GM19023 (cell line): ENCODE measurements at regions not wholly inside any gene's neighbourhood (a gene's known extent, or its start where the extent isn't known, plus 50 kb on each side); places are given as distances from the start of the nearest gene placed in this dataset.

Experiments used
- ATAC-seq: cut with Tn5 transposase; IDR thresholded peaks from one replicate; pipeline ENCODE4 v1.9.1; 2021; ENCODE audit warnings: mild to moderate bottlenecking, moderate library complexity; ENCODE audit not compliant: unreplicated experiment

DNA sequence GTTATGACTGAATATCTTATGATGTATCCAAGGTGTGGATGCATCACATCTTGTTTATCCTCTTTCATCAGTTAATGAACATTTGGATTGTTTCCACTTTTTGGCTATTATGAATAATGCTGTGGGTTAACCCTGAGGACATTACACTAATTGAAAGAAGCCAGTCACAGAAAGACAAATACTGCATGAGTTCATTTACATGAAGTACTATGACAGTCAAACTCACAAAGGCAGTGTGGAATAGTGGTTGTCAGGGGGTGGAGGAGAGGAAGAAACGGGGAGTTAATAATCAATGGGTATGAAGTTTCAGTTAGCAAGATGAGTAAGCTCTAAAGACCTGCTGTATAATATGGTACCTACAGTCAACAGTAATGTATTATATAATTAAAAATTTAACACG lies 409.4 kb upstream of the CTNND2 start:
- peak; percentile 80 for ATAC-seq

DNA sequence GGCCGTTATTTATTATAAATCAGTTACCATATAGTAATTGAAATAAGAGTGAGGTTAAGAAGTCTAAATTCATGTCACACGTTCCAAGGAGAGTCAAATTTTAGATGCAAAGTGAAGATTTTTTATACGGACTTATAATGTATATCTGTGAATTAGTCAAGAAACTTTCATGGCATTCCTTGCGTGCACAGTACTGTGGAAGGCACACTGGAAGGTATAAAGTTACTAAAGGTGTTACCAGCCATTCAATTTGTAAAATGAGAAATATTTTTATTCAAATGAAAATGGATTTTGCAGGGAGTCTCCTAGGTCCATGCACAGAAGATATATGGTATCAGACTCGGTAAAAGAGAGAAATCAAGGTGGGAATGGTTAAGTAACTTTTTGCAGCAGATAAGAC lies 408.1 kb upstream of the CTNND2 start:
- ATAC-seq = no peak

DNA sequence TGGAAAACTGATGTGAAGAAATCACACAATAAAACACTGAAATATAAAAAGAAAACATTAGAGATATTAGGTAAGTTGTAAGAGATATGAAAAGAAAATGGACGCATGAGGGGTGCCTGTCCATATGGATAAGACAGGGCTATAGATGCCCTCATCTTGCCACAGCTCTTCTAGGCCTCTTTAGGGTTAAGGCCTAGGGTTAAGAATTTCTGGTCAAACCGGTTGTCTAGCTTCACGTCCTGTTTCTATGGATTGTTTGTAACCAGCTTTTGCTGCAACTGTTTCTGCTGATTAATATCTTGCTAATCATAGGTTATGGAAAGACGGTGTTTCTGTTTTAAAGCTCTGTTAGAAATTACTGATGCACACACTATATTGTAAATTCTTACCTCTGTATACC lies 389.9 kb upstream of the CTNND2 start:
- no peak for ATAC-seq

DNA sequence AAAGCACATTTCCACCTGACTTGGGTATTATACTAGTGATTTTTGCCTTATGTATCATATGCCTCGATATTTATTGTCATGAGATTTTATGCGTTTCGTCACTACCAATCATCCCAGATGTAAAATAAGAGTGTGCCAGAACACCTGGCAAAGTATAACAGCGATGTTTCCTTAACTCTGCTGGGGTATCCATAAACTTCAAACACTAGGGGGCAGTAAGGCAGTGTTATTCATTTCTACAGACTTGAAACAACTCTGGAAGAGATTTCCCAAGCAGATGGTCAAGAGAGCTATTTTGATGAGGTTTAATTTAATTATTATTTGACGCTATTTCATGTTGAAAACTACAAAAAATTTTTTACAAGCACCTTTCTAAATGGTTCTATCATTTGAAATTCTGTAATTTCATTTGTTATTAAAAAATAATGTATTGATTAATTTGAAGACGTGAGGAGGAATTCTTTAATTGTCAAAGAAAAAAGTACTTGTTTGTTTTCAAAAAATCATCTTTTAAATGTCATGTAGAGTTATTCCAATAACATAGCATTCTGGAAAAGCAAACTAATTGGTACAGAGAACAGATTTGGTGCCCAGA lies 388.5 kb upstream of the CTNND2 start:
- ATAC-seq = no peak

DNA sequence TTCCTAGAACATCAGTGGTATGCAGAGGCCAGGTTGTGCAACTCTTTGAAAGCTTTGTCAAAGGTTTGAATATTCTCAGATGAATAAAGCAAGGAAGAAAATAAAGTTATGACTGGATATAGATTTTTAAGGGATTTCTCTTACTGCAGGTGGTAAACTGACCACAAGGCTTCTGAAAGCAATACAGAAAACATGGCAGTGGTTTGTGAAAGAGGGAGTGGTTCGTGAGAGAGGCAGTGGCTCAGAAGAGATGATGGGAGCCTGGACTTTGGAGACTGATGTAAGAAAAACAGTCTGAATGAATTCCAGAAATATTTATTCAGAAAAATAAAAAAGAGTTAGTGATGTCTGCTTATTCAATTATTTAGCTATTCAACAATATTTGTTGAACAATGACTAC lies 380.4 kb upstream of the CTNND2 start:
- ATAC-seq = no peak

DNA sequence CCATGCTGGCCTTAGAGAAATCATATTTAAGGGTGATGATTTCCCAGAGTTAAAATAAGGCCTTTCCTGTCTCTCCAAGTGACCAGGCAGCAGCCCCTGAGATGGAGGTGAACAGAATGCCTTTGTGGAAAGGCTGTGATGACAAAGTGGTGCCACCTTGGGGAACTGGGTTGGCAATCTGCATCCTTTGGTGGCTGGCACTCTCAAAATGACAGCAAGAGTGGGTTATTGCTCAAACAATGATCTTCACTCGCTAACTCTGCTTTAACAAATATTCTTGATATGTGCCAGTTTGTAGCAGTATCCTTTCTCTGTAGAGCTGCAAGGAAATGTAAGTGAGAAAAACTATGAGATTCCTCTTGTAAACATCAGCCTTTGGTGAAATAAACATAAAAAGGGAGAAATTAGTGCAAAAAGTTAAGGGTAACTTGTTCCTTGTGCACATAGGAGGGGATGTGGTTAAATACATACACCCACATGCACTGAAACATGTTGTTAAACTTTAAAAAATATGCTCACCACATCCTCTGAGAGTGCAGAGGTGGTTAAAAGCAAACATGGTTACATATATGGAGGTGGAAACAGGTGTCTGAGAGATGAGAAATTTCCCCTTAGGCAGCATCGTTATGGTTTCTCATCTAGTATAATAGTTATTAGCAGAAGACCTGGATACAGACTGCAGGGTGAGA lies 373.4 kb upstream of the CTNND2 start:
- peak; percentile 93 for ATAC-seq

DNA sequence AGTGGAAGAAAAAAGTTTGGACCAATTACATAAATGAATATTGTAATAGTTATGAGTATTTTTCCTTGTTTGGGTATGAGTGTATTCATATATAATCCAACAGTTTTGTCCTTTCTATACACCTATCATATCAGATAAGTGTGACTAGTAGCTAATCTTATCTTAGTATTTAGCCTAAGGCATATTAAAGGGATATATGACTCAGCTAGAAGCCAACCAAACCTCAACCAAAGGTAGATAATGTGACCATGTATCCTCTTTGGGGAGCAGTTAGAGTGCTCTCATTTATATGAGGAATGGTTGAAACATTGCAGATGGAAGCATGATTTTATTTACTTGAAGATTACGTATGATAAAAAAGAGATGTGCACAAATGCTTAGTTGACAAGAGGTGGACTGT lies 370.0 kb upstream of the CTNND2 start:
- ATAC-seq = no peak

DNA sequence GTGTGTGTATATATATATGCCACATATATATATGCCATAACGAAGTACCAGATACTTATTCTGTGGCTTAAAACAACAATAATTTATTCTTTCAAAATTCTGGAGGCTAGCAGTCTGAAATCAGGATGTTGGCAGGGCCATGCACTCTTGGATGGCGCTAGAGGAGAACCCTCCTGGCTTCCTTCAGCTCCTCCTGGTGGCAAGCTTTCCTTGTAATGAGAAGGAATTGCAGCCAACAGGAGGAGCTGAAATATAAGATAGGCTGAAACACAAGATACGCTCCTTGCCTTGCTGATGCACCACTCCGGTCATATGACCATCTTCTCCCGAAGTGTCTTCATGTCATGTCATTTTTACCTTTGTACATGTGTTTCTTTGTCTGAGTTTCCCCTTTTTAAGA lies 368.1 kb upstream of the CTNND2 start:
- no peak for ATAC-seq

DNA sequence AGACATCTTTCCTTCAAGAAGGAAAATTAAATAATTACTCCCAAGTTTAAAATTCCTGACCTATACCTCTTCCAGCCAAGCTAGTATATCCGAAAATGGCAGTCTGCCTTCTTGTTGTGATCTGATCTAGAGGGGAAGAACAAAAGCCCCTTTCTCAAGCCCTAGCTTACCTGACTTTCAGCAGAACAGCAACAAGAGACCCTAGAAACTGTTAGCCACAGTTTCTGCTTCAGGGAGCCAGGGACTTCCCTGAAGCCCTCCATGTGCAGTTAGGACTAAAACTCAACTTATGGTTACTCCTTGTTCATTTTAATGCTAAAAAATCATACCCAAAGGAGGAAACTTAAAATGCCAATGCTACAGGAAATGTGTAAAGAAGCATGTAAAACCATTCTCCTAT lies 366.7 kb upstream of the CTNND2 start:
- no peak for ATAC-seq

DNA sequence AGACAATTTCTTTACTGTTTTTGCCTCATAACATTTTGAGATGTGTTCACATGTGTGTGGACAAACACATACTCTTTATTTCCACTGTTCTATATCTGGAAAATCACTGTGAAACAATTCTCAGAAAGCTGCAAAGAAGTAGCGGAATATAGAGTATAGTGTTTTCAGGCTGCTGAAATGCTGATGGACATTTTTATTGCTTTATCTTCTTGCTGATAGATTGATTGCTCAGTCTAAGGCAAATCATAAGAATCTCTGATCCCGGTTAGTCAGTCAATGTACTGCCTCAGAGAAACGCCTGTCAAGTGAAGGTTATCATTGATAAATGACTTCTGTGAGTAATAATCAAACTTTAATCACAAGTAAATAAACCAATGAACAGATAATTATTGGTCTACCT lies 364.9 kb upstream of the CTNND2 start:
- ATAC-seq = no peak

DNA sequence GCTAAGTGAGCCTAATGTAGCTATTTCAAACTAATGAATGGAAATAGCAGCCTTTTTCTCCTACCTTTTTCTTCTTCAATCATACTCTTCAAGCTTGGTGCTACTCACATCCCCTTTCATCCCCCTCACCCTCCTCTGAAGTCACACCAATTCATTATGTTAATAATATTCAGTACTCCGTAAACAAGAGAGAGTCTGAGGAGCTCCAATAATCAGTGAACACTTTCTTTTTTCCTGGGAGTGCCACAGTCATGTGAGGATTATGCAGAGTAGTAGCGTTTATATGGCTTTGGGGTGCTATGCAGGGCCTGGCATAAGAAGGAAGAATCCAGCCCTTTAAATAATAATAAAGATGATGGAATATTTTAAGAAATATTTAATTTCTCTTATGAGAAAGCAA lies 354.3 kb upstream of the CTNND2 start:
- ATAC-seq = no peak

DNA sequence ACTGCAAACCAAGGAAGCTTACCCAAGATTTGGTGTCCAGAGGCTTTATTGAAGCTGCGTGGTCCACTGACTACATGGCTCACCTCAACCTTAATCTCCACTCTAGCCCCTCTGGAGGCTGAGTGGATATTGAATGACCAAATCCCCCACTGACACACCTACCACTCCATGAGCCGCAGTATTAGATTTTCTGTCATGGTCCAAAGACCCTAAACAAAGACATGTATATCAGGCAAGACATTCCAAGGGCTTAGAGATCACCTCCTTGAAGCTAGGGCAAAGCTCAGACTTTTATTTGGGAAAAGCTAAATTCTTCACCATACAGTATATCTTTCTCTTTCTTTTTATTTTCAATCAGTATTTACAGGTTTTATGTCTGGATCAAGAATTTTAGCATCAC lies 346.2 kb upstream of the CTNND2 start:
- ATAC-seq = no peak

DNA sequence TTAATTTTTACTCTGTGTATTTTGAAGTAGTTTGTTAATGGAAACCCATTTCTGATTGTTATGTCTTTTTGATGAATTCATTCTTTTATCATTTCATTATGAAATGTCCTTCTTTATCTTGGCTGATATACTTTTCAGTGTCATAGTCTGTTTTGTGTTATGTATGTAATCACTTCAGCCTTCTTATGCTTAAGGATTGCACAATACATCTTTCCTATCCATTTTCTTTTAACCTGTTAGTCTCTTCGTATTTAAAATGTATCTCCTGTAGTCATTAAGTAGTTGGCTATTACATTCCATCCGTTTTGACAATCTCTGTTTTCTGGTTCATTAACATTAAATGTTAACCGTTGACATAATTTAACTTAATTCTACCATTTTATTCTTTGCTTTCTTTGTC lies 344.6 kb upstream of the CTNND2 start:
- no peak for ATAC-seq

DNA sequence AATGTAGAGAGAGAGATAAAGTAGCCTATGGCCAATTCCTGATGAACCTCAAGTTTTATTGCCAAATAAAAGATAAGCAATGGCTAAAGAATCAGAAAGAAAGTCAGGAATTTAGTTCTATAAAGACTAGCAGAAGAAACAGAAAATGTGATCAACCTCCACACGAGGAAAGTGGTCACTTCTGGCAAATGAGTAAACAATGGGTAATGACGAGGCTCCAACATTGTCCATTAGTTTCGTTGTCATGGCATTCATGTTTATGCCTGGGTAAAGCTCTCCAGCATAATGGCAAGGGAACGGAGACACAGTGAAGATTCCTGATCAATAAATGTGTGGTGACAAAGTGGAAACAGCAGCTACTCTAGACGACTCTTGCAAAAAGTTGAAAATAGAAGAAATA lies 341.8 kb upstream of the CTNND2 start:
- ATAC-seq = no peak

DNA sequence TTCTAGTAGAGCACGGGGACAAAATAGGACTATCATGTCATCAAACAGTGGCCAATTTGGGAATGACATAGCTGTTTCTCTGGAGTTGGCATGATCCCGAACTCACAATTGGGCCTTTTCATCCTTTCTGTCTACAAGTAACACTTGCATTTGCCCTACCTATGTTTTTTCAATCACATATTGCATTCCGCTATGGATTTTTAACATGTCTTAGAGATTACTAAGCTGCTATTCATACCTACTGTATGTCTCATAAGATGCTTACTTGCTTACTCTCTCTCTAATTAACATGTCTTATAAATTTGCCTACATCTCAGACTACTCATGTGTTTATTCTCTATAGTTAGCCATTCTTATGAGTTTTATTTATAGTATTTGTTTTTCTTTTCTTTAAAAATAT lies 341.2 kb upstream of the CTNND2 start:
- no peak for ATAC-seq

DNA sequence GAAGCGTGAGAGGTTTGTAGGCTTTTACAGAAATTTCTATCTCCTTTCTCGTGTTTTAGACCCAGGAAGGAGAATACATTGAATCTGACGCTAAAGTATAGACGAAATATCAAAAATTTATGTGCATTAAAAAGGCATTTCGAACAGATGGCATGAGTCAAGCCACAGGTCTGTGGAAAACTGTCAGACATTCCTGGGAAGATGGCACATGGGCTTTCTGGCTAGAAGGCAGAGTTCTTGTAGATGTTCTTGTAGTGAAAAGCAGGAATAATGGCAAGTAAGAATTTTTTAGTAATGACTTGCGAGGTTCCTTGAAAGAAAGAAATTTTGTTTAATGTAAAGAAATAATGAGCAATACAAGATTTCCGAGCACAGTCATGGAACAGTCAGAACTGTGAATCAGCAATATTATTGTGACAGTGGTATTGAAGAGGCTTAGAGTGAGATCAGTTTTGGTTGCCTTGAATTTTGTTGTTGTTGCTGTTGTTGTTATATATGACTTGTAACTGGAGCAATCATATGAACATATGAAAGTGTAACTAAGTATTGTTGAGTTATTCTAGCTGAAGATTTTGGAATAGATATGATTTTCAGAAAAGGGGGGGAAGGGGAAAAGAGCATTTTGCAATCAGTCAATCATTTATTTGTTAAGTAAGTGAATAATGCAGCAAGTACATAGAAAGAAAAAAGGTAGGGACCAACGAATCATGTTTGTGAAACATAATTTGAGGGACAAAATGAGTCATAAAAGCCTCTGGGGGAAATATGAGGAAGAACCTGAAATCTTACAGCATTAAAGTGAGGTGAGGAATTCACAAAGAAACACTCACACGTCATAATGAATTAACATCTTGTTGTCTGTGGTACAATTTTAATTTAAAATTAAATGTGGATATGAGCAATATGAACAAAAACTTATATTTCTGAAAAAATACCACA lies 339.0 kb upstream of the CTNND2 start:
- ATAC-seq = no peak

DNA sequence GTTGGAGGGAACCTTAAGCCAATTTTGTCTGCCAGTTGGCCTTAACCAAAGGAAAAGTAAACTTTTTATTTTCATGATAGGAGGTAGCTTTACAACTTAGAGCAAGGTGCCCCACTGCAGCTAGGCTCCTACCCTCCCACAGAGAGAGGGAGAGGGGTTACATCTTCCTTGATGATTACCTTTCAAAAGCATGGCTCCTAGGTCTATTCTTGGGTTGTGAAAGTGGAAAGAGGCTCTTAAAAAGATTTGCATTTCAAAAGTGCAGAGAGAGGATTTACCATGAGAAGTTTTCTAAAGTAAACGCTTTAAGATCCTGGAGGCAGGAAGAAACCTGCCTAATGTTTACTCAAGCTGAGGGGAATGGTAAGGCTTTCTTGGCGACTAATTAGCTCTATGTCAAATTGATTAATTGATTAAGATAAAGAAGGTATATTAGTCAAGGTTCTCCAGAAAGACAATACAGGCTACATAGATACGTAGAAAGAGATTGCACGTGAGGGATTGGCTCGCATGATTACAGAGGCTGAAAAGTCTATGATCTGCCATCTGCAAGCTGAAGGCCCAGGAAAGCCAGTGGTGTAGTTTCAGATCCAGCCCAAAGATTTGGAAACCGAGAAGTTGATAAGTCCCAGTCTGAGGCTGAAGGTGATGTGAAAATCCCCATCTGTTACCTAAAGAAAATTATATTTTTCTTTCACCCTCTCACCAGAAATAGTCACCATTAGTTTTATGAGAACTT lies 333.8 kb upstream of the CTNND2 start:
- ATAC-seq = no peak

DNA sequence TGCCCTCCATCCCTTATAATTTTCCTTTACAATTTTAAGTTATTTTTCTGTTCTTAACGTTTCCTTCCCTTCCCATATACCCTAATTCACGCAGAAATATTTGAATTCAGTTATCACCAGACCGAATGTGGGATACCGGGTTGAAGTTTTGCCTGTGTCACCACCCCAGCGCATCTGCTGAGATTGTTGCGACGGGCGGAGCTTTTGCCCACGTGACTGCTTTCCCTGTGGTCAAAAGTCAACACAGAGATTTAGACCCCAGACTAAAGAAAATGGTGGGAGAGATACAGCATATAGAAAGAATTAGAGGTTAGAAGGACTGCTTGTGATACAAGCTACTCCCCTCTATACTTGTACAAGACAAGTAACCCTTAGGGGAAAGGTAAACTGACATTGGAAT lies 326.4 kb upstream of the CTNND2 start:
- ATAC-seq = no peak

DNA sequence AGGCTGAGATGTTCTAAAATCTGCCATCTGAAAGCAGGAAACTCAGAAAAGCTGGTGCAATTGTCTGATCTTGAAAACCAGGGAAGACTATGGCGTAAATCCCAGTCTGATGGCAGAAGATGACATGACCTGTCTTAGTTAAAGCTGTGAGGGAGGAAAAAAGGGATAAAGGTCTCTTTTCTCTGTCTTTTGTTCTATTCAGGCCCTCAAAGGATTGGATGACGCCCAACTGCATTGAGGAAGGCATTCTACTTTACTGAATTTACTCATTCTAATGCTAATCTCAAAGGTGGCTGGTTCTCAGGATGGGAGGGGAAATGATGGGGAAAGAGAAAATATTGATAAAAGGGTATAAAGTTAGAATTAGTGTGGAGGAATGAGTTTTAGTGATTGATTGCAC lies 312.8 kb upstream of the CTNND2 start:
- no peak for ATAC-seq

DNA sequence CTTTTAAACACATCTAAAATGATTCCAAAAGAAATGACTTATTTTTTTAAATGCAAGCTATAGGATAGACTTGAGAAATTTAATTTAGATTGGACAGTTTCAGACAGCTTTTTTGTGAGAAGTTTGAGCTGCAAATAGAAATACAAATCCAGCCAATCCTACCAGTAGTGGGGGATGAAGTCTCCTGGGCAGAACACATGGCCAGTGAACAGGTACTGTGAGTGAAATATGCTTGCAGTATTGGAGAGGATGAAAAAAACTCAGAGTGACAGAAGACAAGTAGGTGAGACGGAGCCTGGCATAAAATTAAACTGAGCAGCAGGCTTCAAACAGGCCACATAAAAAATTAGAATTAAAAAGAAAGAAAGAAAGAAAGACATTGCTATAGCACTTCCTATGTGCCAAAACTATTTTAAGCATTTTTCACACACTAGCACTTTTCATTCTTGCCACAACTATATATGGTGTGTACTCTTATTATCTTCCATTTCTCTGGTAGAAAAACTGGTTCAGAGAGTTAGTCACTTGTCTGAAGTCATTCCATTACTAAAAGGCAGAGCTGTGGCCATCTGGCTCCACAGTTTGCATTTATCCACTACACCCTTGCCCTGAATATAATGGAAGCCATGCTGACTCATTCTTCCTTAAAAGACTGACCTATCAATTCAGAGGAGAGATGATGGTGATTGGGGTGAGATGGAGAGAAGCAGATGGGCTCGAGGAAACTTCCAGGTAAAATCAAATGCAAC lies 310.2 kb upstream of the CTNND2 start:
- ATAC-seq = no peak
